HG03565 (cell line): ENCODE measurements at regions not wholly inside any gene's neighbourhood (a gene's known extent, or its start where the extent isn't known, plus 50 kb on each side); places are given as distances from the start of the nearest gene placed in this dataset.

Source experiments
- ATAC-seq: cut with Tn5 transposase; IDR thresholded peaks from one replicate; pipeline ENCODE4 v1.9.1; 2021; ENCODE audit warnings: mild to moderate bottlenecking, moderate library complexity; ENCODE audit not compliant: unreplicated experiment

- ATAC-seq = no peak
Observed at GRCh38 chr2:16081316-16082200, 141.2 kb downstream of the MYCN start.

DNA sequence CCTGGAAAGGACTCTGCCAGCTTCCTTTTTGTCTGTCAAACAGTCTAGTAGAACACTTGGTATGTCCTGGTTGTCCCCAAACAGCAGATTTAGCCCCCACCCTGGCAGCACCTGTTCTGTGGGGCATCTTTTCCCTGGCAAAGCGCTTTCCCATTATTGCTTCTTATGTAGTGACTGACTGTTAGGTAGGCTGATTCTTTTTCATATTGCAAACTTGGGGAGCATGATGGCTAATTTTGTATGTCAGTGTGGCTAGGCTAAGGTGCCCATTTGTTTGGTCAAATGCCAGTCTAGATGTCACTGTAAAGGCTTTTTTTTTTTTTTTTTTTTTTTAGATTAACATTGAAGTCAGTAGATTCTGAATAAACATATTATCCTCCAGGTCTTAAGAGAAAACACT lies 140.2 kb downstream of the MYCN start:
- no peak for ATAC-seq

DNA sequence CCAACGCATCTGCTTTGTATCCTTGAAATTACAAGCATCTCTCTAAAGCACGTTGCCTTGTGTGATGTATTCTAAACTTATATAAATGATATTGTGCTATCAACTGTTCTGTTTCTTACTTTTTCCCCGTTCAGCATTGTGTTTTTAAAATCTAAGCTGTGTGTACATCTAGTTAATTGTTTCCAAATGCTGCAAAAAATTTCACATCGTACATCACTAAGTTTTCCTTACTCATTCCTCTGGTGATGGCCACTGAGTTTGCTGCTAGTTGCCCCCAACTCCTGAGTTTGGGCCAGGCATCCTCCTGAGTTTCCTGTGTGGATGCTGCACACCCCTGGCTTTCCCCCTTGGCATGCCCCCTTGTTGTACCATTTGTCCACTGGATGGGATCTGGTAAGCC lies 139.7 kb downstream of the MYCN start:
- no peak for ATAC-seq

- ATAC-seq = no peak
Observed at GRCh38 chr2:16079637-16080036, 139.3 kb downstream of the MYCN start.

DNA sequence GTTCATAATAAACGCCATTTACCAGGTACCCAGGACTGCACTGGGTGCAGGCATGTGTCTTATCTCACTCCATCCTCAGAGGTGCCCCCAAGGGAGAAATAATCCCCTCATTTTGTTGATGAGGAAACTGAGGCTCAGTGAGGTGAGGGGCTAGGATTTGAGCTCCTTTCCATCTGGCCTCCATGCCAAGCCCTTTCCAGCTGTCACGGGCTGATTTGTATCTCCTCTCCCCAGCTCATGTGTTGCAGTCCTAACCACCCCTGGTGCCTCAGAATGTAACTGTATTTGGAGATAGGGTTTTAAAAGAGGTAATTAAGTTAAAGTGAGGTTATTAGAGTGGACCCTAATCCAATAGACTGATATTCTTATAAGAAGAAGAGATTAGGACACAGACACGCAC lies 137.3 kb downstream of the MYCN start:
- ATAC-seq = no peak

DNA sequence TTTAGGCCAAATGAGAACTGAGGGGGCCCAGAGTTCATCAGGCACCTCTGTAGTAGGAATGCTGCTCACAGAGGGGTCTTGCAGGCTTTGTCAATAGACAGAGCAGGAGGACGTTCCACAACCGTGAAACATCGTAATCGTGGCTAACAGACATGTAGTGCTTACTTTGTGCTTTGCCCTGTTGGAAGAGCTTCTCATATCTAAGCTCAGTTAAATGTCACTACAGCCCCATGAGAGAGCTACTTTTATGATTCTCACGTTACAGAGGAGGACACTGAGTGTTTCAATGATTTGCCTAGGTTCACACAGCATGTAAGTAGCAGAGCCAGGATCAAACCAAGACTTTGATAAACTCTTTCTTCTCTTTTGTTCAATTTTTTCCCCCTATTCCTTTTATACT lies 136.6 kb downstream of the MYCN start:
- no peak for ATAC-seq

- no peak for ATAC-seq
Observed at GRCh38 chr2:16075045-16076012, 135.0 kb downstream of the MYCN start.

- ATAC-seq = no peak
Observed at GRCh38 chr2:16073921-16074425, 133.6 kb downstream of the MYCN start.

DNA sequence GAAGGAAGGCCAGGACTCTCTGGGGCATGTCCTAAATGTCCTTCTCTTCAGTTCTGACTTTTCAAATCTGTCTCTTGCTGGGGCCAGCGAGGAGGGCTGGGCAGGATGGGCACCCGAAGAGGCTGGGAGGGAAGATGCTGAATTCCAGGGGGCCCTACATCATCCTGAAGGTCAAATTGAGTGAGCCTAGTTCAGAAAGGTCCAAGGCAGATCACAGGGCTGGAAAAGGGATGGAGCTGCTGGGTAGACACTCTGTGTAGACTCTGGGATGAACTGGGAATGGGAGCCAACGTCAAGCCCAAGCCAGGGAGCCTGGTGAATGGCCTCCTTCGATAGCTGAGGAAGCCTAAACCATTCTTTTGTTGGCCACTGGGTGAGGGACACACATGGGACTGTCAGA lies 133.1 kb downstream of the MYCN start:
- no peak for ATAC-seq

GRCh38 chr2:16072638-16073290 lies 132.4 kb downstream of the MYCN start:
- ATAC-seq = no peak

DNA sequence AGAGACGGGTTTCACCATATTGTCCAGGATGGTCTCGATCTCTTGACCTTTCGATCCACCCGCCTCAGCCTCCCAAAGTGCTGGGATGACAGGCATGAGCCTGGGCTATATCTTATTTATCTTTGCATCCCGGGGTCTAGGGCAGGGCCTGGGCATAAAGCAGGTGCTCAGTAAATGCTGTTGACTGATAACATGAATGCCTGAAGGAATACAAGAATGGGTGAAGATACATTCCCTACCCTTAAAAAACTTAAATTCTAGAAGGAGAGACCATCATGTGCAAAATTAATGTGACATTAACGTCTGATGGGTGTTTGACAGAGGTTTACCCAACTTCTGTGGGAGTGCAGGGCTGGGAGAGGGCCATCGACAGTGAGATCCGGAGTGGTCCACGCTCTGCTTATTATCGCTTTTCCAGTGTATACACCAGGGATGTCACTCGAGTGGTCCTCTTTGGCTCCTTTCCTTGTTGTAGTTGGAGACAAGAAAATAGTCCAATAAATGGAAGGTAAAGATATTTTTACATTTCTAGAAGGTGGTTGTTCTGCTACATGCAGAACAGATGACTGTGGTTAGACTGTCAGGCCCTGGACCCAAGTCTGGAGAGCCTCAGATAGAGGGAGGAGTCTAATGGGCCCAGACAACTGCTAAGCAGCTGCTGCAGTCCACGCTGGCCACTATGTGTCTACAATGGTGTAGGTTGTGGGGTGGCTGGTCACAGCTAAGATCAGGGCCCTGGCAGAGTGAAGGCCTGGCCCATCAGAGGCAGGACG lies 131.7 kb downstream of the MYCN start:
- no peak for ATAC-seq

- no peak for ATAC-seq
Observed at GRCh38 chr2:16071039-16071864, 130.9 kb downstream of the MYCN start.

DNA sequence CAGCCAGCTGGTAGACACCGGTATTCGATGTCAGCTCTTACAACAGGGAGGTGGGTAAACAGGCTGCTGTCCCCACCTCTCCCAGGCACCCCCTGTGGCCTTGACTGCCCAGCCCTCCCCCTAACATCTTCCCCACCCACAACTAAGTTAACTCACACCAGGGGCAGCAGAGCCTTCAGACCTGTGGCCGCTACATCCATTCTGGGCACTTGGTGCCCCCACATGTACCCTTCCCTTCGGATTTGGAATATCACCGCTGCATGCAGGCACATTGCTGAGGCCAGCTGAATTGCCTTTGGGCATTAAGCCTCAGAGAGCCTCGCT lies 130.3 kb downstream of the MYCN start:
- ATAC-seq = no peak

GRCh38 chr2:16069933-16070647 lies 129.7 kb downstream of the MYCN start:
- no peak for ATAC-seq

DNA sequence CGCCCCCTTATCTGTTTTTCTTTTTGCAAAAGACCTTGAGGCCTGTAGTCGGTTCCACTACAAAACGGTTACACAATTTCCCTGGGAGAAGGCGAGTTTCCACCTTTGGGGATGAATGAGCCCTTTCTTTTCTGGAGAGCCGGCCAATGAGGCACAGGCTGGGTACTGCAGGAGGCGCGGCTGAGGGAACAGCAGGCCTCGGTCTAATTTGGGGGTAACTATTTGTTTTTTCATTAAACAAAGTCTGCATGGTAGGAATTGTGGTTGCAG lies 129.2 kb downstream of the MYCN start:
- ATAC-seq = no peak

DNA sequence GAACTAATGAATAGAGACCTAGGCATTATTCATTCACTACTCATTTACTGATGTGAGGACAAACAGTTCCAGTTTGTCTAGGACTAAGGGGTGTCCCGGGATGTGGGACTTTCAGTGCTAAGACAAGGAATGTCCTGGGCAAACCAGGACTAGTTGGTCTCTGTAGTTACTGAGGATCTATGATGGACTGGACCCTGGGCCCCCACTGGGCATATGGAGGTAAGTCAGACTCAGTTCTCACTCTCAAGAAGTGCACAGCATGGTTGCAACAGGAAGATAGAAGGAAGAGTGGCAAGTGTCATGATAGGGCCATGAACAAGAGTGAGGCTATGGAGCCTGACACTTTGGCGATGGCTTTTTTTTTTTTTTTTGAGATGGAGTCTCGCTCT lies 128.2 kb downstream of the MYCN start:
- no peak for ATAC-seq

GRCh38 chr2:16067866-16068551 lies 127.7 kb downstream of the MYCN start:
- ATAC-seq = no peak

- no peak for ATAC-seq
Observed at GRCh38 chr2:16067444-16067843, 127.1 kb downstream of the MYCN start.

DNA sequence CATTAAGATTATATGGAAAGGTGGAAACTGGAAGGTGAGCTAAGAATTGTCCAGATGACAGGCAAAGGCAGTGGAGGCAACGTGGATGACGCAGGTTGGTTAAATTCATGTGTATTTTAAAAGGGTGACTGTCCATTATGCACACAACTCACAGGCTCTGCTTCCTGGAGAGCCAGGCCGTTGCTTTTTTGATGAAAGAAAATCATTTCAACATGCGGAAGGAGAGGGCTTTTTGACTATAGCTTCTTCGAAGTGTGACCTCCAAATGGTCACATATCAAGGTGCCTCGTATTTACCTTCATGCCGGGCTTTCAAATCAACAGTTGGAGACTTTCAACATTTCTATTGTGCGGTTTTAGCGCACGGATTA lies 126.7 kb downstream of the MYCN start:
- ATAC-seq = no peak
